ENCODE measurements at regions not wholly inside any gene's neighbourhood (a gene's known extent, or its start where the extent isn't known, plus 50 kb on each side); places are given as distances from the start of the nearest gene placed in this dataset.
"Not testable (repeated sequence)": the region's sequence is repeated elsewhere in the genome, so short reads cannot be mapped to it uniquely, and the experiment has no call there.

GRCh38 chr11:128152796-128153696, 434.3 kb downstream of the ETS1 start:
- no peaks in the 10 kb centered on the region for H3K27me3 Mint-ChIP-seq (ENCODE audit: low read depth)
- H3K27ac Mint-ChIP-seq (ENCODE audit: unreplicated experiment) = no peak overlapping the region
- no peak for TF ChIP-seq CTCF (IDR thresholded peaks at IDR 0.05)
- H3K36me3 Mint-ChIP-seq (ENCODE audit: low read depth) = no peaks in the 10 kb centered on the region
- H3K4me1 Mint-ChIP-seq (ENCODE audit: low read depth) = peaks cover 3% of the 10 kb centered on the region
- H3K9me3 Mint-ChIP-seq (ENCODE audit: low read depth) = no peaks in the 10 kb centered on the region
- no peak for DNase-seq (ENCODE audit: low spot score)
- no peak overlapping the region for H3K4me3 Mint-ChIP-seq (ENCODE audit: unreplicated experiment)

- DNase-seq (ENCODE audit: low spot score) = no peak
- no peak overlapping the region for H3K4me3 Mint-ChIP-seq (ENCODE audit: unreplicated experiment)
- no peak for TF ChIP-seq CTCF (IDR thresholded peaks at IDR 0.05)
- H3K27ac Mint-ChIP-seq (ENCODE audit: unreplicated experiment) = no peak overlapping the region
- no peaks in the 10 kb centered on the region for H3K9me3 Mint-ChIP-seq (ENCODE audit: low read depth)
- H3K4me1 Mint-ChIP-seq (ENCODE audit: low read depth) = peaks cover 9% of the 10 kb centered on the region
- H3K27me3 Mint-ChIP-seq (ENCODE audit: low read depth) = no peaks in the 10 kb centered on the region
- H3K36me3 Mint-ChIP-seq (ENCODE audit: low read depth) = no peaks in the 10 kb centered on the region
Measured at GRCh38 chr11:128151780-128152179, 435.6 kb downstream of the ETS1 start.

GRCh38 chr11:128151338-128151737, 436.0 kb downstream of the ETS1 start:
- H3K27me3 Mint-ChIP-seq (ENCODE audit: low read depth) = no peaks in the 10 kb centered on the region
- no peaks in the 10 kb centered on the region for H3K9me3 Mint-ChIP-seq (ENCODE audit: low read depth)
- TF ChIP-seq CTCF (IDR thresholded peaks at IDR 0.05) = no peak
- no peak overlapping the region for H3K4me3 Mint-ChIP-seq (ENCODE audit: unreplicated experiment)
- H3K27ac Mint-ChIP-seq (ENCODE audit: unreplicated experiment) = no peak overlapping the region
- no peak for DNase-seq (ENCODE audit: low spot score)
- H3K4me1 Mint-ChIP-seq (ENCODE audit: low read depth) = peaks cover 13% of the 10 kb centered on the region
- H3K36me3 Mint-ChIP-seq (ENCODE audit: low read depth) = no peaks in the 10 kb centered on the region

- TF ChIP-seq CTCF (IDR thresholded peaks at IDR 0.05) = no peak
- H3K27me3 Mint-ChIP-seq (ENCODE audit: low read depth) = no peaks in the 10 kb centered on the region
- H3K27ac Mint-ChIP-seq (ENCODE audit: unreplicated experiment) = no peak overlapping the region
- peaks cover 15% of the 10 kb centered on the region for H3K4me1 Mint-ChIP-seq (ENCODE audit: low read depth)
- no peak overlapping the region for H3K4me3 Mint-ChIP-seq (ENCODE audit: unreplicated experiment)
- no peak for DNase-seq (ENCODE audit: low spot score)
- no peaks in the 10 kb centered on the region for H3K9me3 Mint-ChIP-seq (ENCODE audit: low read depth)
- H3K36me3 Mint-ChIP-seq (ENCODE audit: low read depth) = no peaks in the 10 kb centered on the region
Measured at GRCh38 chr11:128148208-128148607, 439.1 kb downstream of the ETS1 start.

GRCh38 chr11:128146926-128147605, 440.3 kb downstream of the ETS1 start:
- Mint-ChIP-seq H3K27me3 (ENCODE audit: low read depth) (no peaks in the 10 kb centered on the region), H3K9me3 (ENCODE audit: low read depth) (peaks cover 6% of the 10 kb centered on the region), H3K4me1 (ENCODE audit: low read depth) (peaks cover 15% of the 10 kb centered on the region), H3K36me3 (ENCODE audit: low read depth) (peaks cover 1% of the 10 kb centered on the region), H3K4me3 (ENCODE audit: unreplicated experiment) (no peak overlapping the region), H3K27ac (ENCODE audit: unreplicated experiment) (peak overlapping the region; percentile 4)
- TF ChIP-seq CTCF (IDR thresholded peaks at IDR 0.05) = no peak
- no peak for DNase-seq (ENCODE audit: low spot score)

- H3K36me3 Mint-ChIP-seq (ENCODE audit: low read depth); H3K4me1 Mint-ChIP-seq (ENCODE audit: low read depth); H3K27ac Mint-ChIP-seq (ENCODE audit: unreplicated experiment); DNase-seq (ENCODE audit: low spot score); H3K4me3 Mint-ChIP-seq (ENCODE audit: unreplicated experiment); H3K27me3 Mint-ChIP-seq (ENCODE audit: low read depth): not testable (repeated sequence)
- peaks cover 14% of the 10 kb centered on the region for H3K9me3 Mint-ChIP-seq (ENCODE audit: low read depth)
Measured at GRCh38 chr11:128140293-128140692, 447.1 kb downstream of the ETS1 start.
